B cell (primary cell): ENCODE measurements at regions not wholly inside any gene's neighbourhood (a gene's known extent, or its start where the extent isn't known, plus 50 kb on each side); places are given as distances from the start of the nearest gene placed in this dataset.

Experiments
- ATAC-seq: fragments of 200-7000 bp; cut with Tn5 transposase; one replicate; pipeline ENCODE4 v1.10.0; 2021; ENCODE audit warnings: low read depth, mild to moderate bottlenecking, moderate number of reproducible peaks, moderate library complexity
- CTCF ChIA-PET: fragments of 350-600 bp; sonication (Branson Sonifier 250); formaldehyde crosslinking; loops from one replicate; lab custom pipeline; 2021; ENCODE audit warnings: antibody characterized with exemption, inconsistent platforms; lab: Charles Lee
- POLR2A ChIA-PET: fragments of 350-600 bp; sonication (Branson Sonifier 250); formaldehyde crosslinking; loops from one replicate; lab custom pipeline; 2021; ENCODE audit warnings: antibody characterized with exemption; lab: Charles Lee
- DNase-seq: peaks from one replicate; pipeline ENCODE4 v3.0.0; 2013
- H2AFZ ChIP-seq: 2 replicates; pipeline ENCODE4 v1.6.1; 2012; ENCODE audit warnings: mild to moderate bottlenecking, low read depth, low read length; ENCODE audit not compliant: insufficient read depth, poor library complexity, severe bottlenecking
- H3K27ac ChIP-seq, 2 donors: 1 replicate in 1 of 2; 2 replicates in 1 of 2; pipeline ENCODE4 v1.5.1; 2012 to 2013; ENCODE audit warnings: low read length in 2 of 2, mild to moderate bottlenecking in 2 of 2, moderate library complexity in 1 of 2
- H3K27me3 ChIP-seq, 4 experiments: fragments of 200-600 bp in 1 of 4; sonication (generic) in 1 of 4; replicated peaks in 1 of 4; 1 replicate in 2 of 4; 2 replicates in 2 of 4; pipeline versions ENCODE4 v1.6.1 to v1.7.0; 2013 to 2016; ENCODE audit warnings: low read length in 3 of 4, mild to moderate bottlenecking in 2 of 4, mixed read lengths in 1 of 4, moderate library complexity in 1 of 4; ENCODE audit not compliant: insufficient read depth in 4 of 4, control insufficient read depth in 3 of 4; ENCODE audit errors: control extremely low read depth in 1 of 4
- H3K36me3 ChIP-seq, 2 experiments: replicated peaks in 1 of 2; 1 replicate in 1 of 2; 2 replicates in 1 of 2; pipeline versions ENCODE4 v1.6.1 to v1.7.1; 2013; ENCODE audit warnings: low read length in 1 of 2; ENCODE audit not compliant: insufficient read depth in 2 of 2, control insufficient read depth in 1 of 2; ENCODE audit errors: control extremely low read depth in 1 of 2, extremely low read depth in 1 of 2
- H3K4me1 ChIP-seq, 2 donors: fragments of 200-600 bp in 1 of 2; sonication (generic) in 1 of 2; 1 replicate in 1 of 2; 2 replicates in 1 of 2; pipeline versions ENCODE4 v1.5.1 to v1.6.1; 2013 to 2017; ENCODE audit warnings: low read length in 2 of 2; ENCODE audit not compliant: control insufficient read depth in 2 of 2, insufficient read depth in 2 of 2
- H3K4me2 ChIP-seq: replicated peaks from 2 replicates; pipeline ENCODE3; 2012; ENCODE audit warnings: mild to moderate bottlenecking, low read depth, low read length; ENCODE audit not compliant: poor library complexity, severe bottlenecking
- H3K4me3 ChIP-seq, 5 experiments: fragments of 200-600 bp in 1 of 5; sonication (generic) in 1 of 5; 1 replicate in 3 of 5; 2 replicates in 2 of 5; pipeline versions ENCODE4 v1.5.1 to v1.7.0; 2011 to 2016; ENCODE audit warnings: low read length in 4 of 5, mild to moderate bottlenecking in 4 of 5, low read depth in 2 of 5, control low read depth in 1 of 5, moderate library complexity in 1 of 5; ENCODE audit not compliant: insufficient read depth in 1 of 5; ENCODE audit errors: control extremely low read depth in 1 of 5, extremely low read depth in 1 of 5
- H3K79me2 ChIP-seq: fragments of 200-600 bp; sonication (generic); one replicate; pipeline ENCODE4 v1.6.0; 2016; ENCODE audit warnings: low read length; ENCODE audit not compliant: control insufficient read depth, insufficient read depth
- H3K9ac ChIP-seq: fragments of 200-600 bp; sonication (generic); 2 replicates; pipeline ENCODE4 v1.6.1; 2017; ENCODE audit warnings: mild to moderate bottlenecking, low read length, moderate library complexity
- H3K9me3 ChIP-seq, 3 donors: one replicate each; pipeline versions ENCODE4 v1.6.1 to v1.7.1; 2013; ENCODE audit warnings: low read length in 2 of 3; ENCODE audit not compliant: control insufficient read depth in 2 of 3, insufficient read depth in 1 of 3; ENCODE audit errors: control extremely low read depth in 1 of 3
- H4K20me1 ChIP-seq: 2 replicates; pipeline ENCODE4 v1.6.0; 2012; ENCODE audit warnings: mild to moderate bottlenecking, low read length; ENCODE audit not compliant: insufficient read depth, control insufficient read depth, poor library complexity, severe bottlenecking
- H3K27ac Mint-ChIP-seq: one replicate; pipeline ENCODE4 v1.8.0; 2021; ENCODE audit warnings: mixed read lengths
- H3K27me3 Mint-ChIP-seq: one replicate; pipeline ENCODE4 v1.8.0; 2021; ENCODE audit warnings: mixed read lengths
- H3K4me1 Mint-ChIP-seq: one replicate; pipeline ENCODE4 v1.8.0; 2021; ENCODE audit warnings: mixed read lengths
- H3K4me3 Mint-ChIP-seq: one replicate; pipeline ENCODE4 v1.8.0; 2021; ENCODE audit warnings: mixed read lengths
- H3K9me3 Mint-ChIP-seq: one replicate; pipeline ENCODE4 v1.8.0; 2022; ENCODE audit warnings: mixed read lengths; ENCODE audit not compliant: insufficient read depth
- CTCF ChIP-seq: fragments of 200-600 bp; IDR thresholded peaks from one replicate; pipeline ENCODE4 v1.8.0; 2022; ENCODE audit warnings: antibody characterized with exemption, mild to moderate bottlenecking
- EZH2 ChIP-seq: IDR thresholded peaks from 2 replicates; pipeline ENCODE4 v1.6.1; 2012; ENCODE audit warnings: borderline replicate concordance, low read depth, mild to moderate bottlenecking, moderate library complexity, low read length; ENCODE audit not compliant: insufficient read depth, poor library complexity, severe bottlenecking
- WGBS: methylation state at CpG from one replicate; pipeline ENCODE4 v1.1.5; 2013; ENCODE audit warnings: missing lambda C conversion rate; ENCODE audit not compliant: insufficient coverage; 5-methylcytosine and 5-hydroxymethylcytosine counted together
- intact Hi-C: fragments of 100-400 bp; cut with micrococcal nuclease; formaldehyde crosslinking; loops from one replicate; pipeline ENCODE4 v1.10.0; 2022

- no peak overlapping the region for H3K4me2 ChIP-seq
- intact Hi-C loops, result no loop called here
Measured at GRCh38 chr18:1246827-1247226, 342.2 kb downstream of the ADCYAP1 start.

GRCh38 chr18:1252534-1252933, 347.9 kb downstream of the ADCYAP1 start:
- ChIA-PET CTCF (no interaction called here), POLR2A (no interaction called here)
- DNase-seq, result no peak
- no CpG with 5 or more reads among the region's 1 CpG for WGBS
- TF ChIP-seq CTCF (no peak), EZH2 (no peak)
- ATAC-seq, result no peak
- no peaks in the 10 kb centered on the region for H3K4me1 Mint-ChIP-seq
- Histone ChIP-seq H3K4me1 (no peaks in the 10 kb centered on the region), H3K9me3 (peaks cover 0 to 1% (median 0%) of the 10 kb centered on the region in 3 donors), H3K36me3 (no peaks in the 10 kb centered on the region), H4K20me1 (no peaks in the 10 kb centered on the region), H3K4me3 (no peak overlapping the region), H3K9ac (no peak overlapping the region), H3K4me2 (no peak overlapping the region), H3K79me2 (no peaks in the 10 kb centered on the region), H3K27ac (no peak overlapping the region), H3K27me3 (no peaks in the 10 kb centered on the region), H2AFZ (no peak overlapping the region)
- no peak overlapping the region for H3K4me3 Mint-ChIP-seq
- no peaks in the 10 kb centered on the region for H3K27me3 Mint-ChIP-seq
- H3K27ac Mint-ChIP-seq, result no peak overlapping the region
- H3K9me3 Mint-ChIP-seq, result peaks cover 3% of the 10 kb centered on the region
- intact Hi-C loops, result no loop called here

More at GRCh38 chr18:1246827-1247226, 342.2 kb downstream of the ADCYAP1 start:
- Histone ChIP-seq H3K36me3 (no peaks in the 10 kb centered on the region), H3K4me1 (no peaks in the 10 kb centered on the region), H3K4me3 (no peak overlapping the region), H3K9ac (no peak overlapping the region), H3K27me3 (no peaks in the 10 kb centered on the region), H4K20me1 (no peaks in the 10 kb centered on the region), H3K79me2 (no peaks in the 10 kb centered on the region), H3K27ac (no peak overlapping the region), H3K9me3 (no peaks in the 10 kb centered on the region), H2AFZ (no peak overlapping the region)
- H3K4me1 Mint-ChIP-seq, result no peaks in the 10 kb centered on the region
- H3K27me3 Mint-ChIP-seq, result no peaks in the 10 kb centered on the region
- no peak for TF ChIP-seq EZH2
- no peak for TF ChIP-seq CTCF
- no peak for ATAC-seq
- ChIA-PET POLR2A (no interaction called here), CTCF (no interaction called here)
- no peaks in the 10 kb centered on the region for H3K9me3 Mint-ChIP-seq
- DNase-seq, result no peak
- WGBS, result 74% methylated on average over 9 of the region's 9 CpGs
- H3K27ac Mint-ChIP-seq, result no peak overlapping the region
- H3K4me3 Mint-ChIP-seq, result no peak overlapping the region
